Activated CD8-positive, alpha-beta memory T cell treated with anti-CD3 and anti-CD28 coated beads, Interleukin-2, amount 50 U/mL, for 4 hours (primary cell): ENCODE measurements at regions not wholly inside any gene's neighbourhood (a gene's known extent, or its start where the extent isn't known, plus 50 kb on each side); places are given as distances from the start of the nearest gene placed in this dataset.

Experiments used
- DNase-seq: peaks from one replicate; pipeline ENCODE4 v3.0.0-alpha.2; 2020

DNA sequence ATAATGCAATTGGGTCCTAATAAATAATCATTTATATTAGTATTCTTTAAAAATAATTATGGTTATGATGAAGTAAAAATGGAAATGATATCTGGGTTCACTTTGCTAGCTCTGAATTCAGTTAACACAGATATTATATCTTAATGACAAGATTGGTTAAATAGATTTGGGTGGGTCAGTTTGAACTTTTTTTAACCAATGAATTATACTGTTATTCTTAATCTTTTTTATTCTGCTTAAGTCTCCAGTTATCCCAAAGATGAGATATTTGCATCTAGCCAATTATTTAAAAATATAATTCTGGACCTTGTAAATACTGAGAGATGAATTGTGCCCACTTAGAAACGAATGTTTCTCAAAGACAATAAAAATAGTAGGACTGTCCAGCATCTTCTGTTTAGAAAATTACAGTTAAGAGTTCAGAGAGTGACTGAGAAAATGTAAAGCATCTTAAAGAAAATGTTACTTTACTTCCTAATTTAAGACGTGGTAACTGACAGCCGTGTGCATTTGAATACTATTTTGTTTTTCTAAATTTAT, 345.2 kb downstream of the USP25 start:
- no peak for DNase-seq

DNA sequence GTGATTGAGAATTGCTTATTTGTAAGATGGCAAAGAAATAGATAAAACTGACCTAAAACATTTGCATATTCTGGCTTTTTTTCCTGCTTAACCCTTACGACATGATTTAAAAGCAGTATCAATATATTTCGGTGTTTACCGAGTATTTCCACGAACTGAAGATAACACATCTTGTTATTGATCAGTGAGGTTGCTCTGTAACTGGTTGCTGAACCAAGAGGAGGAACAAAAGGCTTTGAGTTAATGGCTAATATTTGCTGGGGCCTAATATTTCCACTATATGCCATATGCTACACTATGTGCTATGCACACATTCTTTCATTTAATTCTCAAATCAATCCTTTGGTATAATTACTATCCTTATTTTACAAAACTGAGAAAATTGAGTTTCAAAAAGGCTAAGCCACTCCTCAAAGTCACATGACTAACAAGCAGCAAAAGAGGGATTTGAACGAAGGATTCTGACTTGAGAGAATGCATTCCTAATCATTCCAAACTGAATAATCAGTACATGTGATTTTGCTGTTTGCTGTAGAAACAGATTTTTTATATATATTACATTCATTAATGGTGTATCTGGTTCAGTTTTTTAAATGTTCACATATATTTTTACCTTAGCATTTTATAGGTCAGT, 346.0 kb downstream of the USP25 start:
- no peak for DNase-seq

- DNase-seq: no peak
These were observed 346.7 kb downstream of the USP25 start for GRCh38 chr21:16076465-16076864.

DNA sequence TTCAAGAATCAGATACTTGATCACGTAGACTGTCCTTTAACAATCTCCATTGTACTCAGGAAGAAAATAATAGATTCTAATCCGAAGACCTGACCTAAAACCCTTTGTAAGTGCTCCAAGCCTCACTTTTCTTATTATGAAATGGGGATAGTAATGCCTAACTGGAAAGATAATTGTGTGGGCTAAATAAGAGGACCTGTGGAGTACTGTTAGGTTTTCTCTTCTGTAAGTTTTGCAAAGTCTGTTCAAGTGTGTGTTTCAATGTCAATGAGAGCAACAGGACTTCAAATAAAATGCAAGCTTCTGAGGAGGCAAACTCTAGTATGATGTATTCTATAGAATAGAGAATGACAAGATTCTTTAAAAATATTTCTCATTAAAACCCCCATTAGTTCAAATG, 348.6 kb downstream of the USP25 start:
- DNase-seq: no peak

DNA sequence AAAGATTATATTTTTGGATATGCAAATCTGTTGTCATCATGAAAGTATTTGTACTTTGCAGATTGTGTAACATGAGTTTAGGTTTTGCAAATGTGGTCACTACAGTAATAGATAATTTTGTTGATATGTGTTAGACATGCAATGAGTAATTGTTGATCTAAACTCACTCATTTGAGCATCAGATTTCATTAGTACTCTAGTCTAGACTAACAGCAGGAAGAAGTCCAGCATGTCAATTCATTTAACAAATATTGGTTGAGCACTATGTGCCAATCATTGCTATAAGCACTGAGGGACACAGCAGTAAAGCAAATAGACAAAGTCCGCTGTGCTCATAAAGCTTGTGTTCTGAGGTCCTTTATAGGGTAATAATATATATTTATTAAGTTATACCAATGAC, 350.0 kb downstream of the USP25 start:
- DNase-seq: no peak

DNA sequence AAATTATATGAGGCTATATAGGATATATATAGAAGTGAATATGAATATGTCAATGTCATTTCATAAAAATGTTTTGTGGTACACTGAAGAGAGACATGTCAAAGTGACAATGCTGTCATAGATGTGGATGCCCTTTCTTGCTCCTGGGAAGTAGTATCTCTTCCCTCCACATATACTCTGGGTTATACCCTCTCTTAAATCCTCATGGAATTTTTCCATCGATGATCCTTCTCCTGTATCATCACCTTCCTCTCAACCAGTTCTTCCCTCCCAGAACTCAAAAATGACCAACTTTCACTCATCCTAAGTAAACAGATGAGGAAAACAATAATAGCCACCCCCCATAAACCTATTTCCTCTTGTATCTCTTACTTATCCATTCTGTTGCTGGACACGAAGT, 351.5 kb downstream of the USP25 start:
- DNase-seq: no peak

DNA sequence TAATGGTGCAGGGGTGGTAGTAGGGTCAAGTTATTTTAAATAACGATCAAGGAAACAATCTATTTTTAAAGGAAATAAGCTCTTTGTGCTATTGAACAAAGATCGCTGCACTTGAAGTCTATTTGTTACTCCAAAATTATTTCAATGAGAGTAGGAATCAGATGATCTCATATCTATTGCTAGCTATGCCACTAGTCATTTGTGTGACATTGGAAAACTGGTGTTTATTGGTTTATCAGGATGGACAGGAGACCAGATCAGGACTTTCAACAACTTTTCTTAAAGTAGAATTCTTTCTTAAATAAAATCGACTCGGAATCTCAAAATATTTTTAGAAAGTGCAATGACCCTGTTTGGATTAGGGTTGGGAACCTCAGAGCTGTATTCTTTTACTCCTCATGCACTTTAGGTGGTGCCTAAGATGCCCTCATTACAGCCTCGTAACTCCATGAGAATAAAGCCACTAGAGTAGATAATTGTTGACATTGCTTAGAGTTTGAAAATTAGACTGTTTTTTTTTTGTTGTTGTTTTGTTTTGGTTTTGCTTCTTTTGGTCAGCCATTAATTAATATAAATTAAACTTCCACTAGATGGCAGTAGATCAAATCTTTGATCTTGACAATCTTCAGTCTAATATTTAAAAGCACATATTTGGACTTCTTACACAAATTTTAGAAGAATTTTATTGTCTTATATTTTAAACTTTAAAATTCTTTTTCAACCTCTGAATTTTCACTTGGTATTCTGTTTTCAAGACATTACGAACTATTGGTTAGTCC, 352.4 kb downstream of the USP25 start:
- no peak for DNase-seq

- DNase-seq: no peak
These were observed 355.1 kb downstream of the USP25 start for GRCh38 chr21:16084776-16085364.

- DNase-seq: no peak
These were observed 355.6 kb downstream of the USP25 start for GRCh38 chr21:16085421-16085820.

DNA sequence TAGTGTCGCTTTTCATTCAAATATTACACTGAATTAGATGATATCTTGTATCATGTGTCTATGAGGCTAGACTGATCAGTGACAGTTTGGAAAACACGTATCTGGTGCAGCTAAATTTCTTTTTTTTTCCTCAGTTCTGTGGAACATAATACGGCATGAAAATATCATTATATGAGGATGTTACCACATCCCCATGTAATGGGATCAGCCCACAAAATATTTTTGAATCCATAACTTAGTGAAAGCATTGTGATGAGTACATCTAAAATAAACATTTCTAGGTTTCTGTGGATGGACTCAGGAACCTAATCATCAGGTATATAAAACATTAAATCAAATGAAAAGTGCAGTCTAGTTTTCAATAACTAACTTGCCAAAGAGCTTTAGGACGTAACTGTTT, 356.3 kb downstream of the USP25 start:
- DNase-seq: no peak

DNA sequence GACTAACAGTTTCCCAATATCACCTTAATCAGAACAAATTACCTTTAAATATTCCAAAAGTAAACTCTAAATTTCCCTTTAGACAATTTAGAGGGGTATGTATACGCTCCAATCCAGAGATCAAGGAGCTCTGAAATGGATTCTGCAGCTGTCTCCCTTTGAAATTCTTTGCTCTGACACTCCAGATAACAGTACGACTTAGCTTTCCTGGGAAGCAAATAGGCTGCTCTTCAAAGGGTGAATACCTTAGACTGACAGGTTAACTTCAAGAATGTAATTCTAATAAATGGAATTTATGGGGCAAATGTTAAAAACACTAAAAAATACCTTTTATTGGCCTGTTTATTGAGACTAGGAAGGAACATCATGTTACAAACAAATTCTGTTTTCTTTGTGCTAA, 357.2 kb downstream of the USP25 start:
- DNase-seq: no peak

DNA sequence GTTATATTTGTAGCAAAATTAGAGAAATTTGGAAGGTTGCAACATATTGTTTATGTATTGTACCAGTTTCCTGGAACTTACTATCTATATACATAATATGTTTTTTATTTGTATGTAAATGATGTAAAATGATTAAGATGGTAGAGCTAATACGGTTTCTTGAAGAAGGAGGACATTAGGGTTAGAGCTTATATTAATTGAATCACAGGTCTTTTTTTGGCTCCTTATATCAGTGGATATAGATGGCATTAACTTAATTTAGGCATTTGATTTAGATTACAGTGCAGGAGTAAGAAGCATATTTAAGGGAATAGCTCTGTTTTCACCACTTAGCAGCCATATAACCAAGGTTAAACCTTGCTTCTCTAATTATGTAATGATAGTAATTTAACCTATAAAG, 357.7 kb downstream of the USP25 start:
- no peak for DNase-seq

GRCh38 chr21:16088056-16088455, 358.3 kb downstream of the USP25 start:
- DNase-seq: no peak

GRCh38 chr21:16095005-16095404, 365.2 kb downstream of the USP25 start:
- DNase-seq: no peak

GRCh38 chr21:16096988-16097387, 367.2 kb downstream of the USP25 start:
- no peak for DNase-seq

- DNase-seq: no peak
These were observed 372.3 kb downstream of the USP25 start for GRCh38 chr21:16102113-16102512.

DNA sequence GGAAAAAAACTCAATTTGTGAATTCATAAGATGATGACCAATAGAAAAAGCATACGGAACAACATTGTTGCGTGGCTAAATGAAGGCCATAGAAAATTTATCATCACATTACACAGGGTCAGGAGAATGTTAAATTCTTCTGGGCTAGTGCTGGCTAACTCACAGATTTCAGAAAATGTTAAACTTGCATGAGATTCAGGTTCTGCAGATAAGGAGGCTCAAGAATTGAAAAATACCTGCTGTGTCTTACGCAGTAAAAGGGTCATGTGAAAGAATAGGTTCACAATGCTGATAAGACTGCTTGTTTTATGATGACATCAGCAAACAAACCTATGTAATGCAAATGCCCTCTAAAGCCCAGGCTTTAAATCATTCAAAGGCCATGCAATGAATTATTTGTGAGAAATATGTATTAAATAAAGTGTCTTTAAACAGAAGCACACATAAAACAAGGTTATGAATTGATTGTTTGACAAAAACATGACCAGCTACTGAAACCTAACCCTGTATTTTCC, 378.8 kb downstream of the USP25 start:
- no peak for DNase-seq

DNA sequence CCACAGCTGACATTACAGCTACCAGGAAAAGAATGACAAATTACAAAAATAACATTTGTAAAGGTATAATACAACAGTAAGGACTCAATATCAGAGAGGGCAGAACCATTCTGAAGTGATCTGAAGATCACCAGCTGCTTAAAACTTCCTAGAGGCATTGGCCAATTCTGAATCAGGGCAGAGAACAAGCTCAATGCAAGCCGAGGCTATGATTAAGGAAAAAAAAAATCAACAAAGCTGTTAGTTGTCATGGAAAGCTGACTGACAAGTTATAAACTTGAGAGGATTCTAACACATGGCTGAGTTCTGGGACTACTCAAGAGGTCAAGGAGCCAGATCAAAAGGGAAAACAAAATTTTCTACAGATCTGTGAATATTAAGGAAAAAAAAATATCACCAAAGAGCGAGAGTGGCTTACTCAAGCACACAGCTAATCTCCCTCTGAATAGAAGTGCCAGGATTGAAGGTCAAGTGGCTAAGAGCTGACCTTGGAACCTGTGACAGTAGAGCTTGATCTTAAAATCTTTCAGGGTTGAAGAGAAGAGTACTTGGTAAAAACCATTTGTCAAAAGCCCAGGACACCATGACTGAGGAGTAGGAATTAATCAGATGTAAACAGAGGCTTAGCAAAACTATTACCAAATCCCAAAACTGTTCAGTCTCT, 383.4 kb downstream of the USP25 start:
- no peak for DNase-seq

DNA sequence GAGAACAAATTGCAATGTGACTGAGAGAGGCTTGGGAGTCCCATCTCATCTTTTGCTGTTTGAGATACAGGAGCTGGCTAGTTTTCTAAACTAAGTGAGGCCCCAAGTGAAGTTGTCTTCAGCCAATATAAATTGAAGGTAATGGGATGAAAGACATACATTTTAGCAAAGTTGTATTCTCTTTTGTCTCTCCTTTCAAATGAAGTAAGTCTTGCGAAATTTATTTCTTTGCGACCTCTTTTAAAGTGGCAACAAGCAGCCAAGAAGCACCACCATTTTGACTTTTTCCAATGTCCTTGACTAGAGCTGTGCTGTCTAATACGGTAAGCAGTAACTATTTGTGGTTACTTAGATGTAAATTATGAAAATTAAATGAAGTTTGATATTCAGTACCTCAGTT, 385.7 kb downstream of the USP25 start:
- DNase-seq: no peak

DNA sequence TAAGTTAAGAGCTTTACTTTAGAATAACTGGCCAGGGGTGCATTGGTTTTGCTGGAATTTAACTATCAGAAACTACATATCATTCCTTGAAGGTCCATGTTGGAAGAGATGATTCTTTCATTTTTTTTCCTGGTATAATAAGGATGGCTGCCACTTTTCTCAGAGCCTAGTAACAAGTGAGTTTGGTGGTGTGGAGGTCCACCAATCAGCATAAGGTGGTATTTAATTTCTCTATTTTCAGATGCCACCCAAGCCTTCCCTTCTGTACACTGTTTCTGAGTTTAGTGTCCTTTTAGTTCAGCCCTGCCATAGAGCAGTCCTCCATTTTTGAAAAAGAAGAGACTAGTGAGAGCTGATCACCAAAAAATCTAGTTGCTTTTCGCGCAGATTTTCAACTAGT, 386.3 kb downstream of the USP25 start:
- no peak for DNase-seq

DNA sequence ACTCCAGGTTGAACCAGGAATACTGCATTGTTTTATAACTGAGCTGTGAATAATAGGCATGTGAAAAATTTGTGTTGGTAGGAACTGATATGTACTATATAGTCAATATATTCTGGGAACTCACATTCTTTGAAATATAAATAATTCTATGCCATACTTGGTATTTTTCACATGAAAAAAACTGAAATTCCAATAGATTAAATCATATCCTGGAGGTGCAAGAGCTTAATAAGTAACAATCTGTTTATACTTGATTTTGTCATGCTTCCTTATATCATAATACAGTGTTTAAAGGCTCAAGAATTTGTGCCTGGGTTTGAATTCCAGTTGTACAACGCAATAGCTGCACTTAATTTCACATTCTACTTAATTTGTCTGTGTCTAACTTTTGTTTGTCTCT, 387.0 kb downstream of the USP25 start:
- DNase-seq: no peak

DNA sequence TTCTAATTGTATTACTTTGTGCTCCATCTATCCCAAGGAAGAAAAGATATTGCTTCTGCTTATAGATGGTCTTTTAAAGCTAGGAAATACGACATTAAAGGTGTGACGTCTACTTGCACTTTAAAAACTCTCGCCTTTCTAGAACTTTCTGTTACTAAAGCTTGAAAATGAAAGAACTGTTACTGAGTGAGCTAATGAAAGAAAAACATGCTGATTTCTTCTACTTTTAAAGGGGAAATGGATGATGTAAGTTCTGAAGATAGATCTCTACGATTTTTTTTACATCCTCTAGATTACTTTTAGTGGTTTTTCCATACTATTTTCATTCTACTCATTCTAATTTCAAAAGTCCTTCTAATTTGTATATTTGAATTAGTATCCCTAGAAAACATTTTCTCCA, 387.5 kb downstream of the USP25 start:
- no peak for DNase-seq

DNA sequence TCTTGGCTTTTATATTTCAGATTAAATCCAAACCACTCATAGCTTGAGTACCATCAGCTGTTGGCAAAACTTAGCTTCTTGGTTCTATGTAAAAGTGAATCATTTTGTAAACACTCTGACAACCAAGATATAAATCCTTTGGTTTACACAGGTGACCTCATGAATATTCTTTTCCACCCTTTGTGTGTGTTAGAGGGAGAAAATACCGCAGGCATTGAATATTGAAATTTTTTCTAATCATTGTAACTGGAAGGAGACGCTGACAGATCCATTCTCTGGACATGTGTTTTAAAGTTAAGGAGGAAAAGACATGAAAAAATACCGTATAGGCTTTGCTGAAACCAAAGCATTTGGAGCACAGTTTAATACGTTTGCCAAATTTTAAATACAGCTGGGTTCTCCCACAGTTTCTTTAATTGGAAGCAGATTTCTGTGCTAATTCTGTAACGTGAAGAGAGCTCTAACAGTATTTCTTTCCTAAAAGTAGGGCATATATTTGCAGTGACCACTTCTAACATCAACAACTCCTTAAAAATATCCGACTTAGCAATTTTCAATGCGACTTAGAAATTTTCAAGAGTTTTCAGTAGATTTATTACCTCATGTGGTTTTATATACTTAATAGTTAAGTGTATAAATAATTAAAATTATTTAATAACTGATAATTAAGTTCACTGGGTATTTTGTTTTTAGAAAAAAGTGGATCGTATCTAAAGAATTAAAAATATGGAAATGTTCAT, 388.2 kb downstream of the USP25 start:
- DNase-seq: no peak
